Right lobe of liver (tissue), 4 donors: ENCODE measurements at regions not wholly inside any gene's neighbourhood (a gene's known extent, or its start where the extent isn't known, plus 50 kb on each side); places are given as distances from the start of the nearest gene placed in this dataset.

Experiments
- POLR2A ChIP-seq: fragments of 450-650 bp; IDR thresholded peaks from one replicate; pipeline ENCODE4 v1.6.1; 2017; ENCODE audit warnings: antibody characterized with exemption, mild to moderate bottlenecking
- TF ChIP-seq, protein P1 (sequence below), 4 donors: fragments of 200-600 bp in 3 of 4; fragments of 450-650 bp in 1 of 4; IDR thresholded peaks; one replicate each; pipeline versions ENCODE4 v1.5.1 to v1.8.0; 2016 to 2022; ENCODE audit warnings: antibody characterized with exemption in 4 of 4, mild to moderate bottlenecking in 2 of 4
- donor health status: DM: no; HTN: no; CAD: no.
- donor health status: DM: no; HTN: no; CAD: no.
- donor health status: DM: no; HTN: yes; CAD: no.

DNA sequence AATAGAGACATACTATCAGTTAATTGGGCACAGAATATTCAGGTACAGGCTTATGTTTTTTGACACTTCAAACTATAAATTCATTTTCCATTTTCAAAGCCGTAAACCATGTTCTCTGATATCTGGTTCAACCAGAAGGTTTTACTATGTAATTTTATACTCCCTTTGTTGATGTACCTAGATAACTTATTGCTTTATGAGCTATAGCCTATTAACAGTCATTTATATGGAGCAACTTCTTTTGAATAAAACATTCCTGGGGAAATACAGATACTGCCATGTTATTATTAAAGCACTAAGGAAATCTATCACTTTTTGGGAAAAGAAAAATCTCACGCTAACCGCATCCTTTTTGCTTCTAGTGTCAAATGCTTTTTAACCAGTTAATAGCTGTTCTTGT, 505.6 kb downstream of the PYDC2 start:
- TF ChIP-seq, protein P1, sequence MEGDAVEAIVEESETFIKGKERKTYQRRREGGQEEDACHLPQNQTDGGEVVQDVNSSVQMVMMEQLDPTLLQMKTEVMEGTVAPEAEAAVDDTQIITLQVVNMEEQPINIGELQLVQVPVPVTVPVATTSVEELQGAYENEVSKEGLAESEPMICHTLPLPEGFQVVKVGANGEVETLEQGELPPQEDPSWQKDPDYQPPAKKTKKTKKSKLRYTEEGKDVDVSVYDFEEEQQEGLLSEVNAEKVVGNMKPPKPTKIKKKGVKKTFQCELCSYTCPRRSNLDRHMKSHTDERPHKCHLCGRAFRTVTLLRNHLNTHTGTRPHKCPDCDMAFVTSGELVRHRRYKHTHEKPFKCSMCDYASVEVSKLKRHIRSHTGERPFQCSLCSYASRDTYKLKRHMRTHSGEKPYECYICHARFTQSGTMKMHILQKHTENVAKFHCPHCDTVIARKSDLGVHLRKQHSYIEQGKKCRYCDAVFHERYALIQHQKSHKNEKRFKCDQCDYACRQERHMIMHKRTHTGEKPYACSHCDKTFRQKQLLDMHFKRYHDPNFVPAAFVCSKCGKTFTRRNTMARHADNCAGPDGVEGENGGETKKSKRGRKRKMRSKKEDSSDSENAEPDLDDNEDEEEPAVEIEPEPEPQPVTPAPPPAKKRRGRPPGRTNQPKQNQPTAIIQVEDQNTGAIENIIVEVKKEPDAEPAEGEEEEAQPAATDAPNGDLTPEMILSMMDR (IDR thresholded peaks at IDR 0.05) = no peak
- no peak for TF ChIP-seq POLR2A
